ENCODE measurements at regions not wholly inside any gene's neighbourhood (a gene's known extent, or its start where the extent isn't known, plus 50 kb on each side); places are given as distances from the start of the nearest gene placed in this dataset.

DNA sequence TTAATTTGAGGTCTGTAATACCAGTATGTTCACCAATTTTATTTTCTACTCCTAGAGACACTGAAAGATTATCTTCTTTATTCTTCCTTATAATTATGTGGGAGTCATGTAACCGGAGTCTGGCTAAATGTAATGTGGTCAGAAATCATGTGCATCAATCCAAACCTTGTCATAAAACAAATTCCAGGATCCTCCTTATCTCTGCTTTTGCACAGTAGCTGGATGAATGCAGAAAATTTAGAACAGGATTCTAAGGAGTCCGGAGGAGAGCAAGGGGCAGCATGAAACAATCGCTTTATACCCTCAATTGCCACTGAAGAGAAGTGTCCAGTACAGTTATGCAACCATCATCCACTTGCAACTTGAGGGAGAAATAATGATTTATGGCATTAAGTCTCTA is 2674.7 kb upstream of the PCDH20 start:
- no peak for TF ChIP-seq POLR2A (IDR thresholded peaks at IDR 0.05)
- TF ChIP-seq, protein P1, sequence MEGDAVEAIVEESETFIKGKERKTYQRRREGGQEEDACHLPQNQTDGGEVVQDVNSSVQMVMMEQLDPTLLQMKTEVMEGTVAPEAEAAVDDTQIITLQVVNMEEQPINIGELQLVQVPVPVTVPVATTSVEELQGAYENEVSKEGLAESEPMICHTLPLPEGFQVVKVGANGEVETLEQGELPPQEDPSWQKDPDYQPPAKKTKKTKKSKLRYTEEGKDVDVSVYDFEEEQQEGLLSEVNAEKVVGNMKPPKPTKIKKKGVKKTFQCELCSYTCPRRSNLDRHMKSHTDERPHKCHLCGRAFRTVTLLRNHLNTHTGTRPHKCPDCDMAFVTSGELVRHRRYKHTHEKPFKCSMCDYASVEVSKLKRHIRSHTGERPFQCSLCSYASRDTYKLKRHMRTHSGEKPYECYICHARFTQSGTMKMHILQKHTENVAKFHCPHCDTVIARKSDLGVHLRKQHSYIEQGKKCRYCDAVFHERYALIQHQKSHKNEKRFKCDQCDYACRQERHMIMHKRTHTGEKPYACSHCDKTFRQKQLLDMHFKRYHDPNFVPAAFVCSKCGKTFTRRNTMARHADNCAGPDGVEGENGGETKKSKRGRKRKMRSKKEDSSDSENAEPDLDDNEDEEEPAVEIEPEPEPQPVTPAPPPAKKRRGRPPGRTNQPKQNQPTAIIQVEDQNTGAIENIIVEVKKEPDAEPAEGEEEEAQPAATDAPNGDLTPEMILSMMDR (IDR thresholded peaks at IDR 0.05) = no peak
- no peaks in the 10 kb centered on the region for H3K27me3 ChIP-seq
- ATAC-seq (no peak), DNase-seq (no peak)
- 51 to 74% methylated on average over 3 of the region's 3 CpGs for WGBS, 2 donors
- no peaks in the 10 kb centered on the region for H3K4me1 ChIP-seq
- H3K4me3 ChIP-seq = no peak overlapping the region
- intact Hi-C loops (cut with DNase I) = no loop called here
- no peak overlapping the region for H3K27ac ChIP-seq
- H3K9me3 ChIP-seq = no peaks in the 10 kb centered on the region
- no peaks in the 10 kb centered on the region for H3K36me3 ChIP-seq (replicated peaks in 1 of 2; ENCODE audit: insufficient read depth in 1 of 2, low read depth in 2 of 2)

DNA sequence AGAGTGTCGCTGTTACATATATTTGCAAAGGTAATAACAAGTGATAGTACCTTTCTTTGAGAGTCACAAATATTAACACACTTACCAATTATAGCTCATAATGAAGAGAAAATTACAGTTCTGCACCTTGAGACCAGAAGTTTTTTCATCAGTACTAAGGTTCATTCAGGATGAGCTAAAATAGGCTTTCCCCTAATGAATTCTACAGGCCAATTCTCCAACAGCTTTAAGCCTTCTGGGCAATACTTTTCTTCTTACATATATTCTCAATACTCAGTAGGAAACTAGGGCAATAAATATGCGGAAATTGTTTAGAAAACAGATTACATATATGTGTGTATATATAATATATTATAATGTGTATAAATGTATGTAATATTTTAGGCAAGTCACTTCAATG is 2672.8 kb upstream of the PCDH20 start:
- TF ChIP-seq, protein P1 (IDR thresholded peaks at IDR 0.05) = no peak
- no peak for TF ChIP-seq POLR2A (IDR thresholded peaks at IDR 0.05)
- no peaks in the 10 kb centered on the region for H3K36me3 ChIP-seq (replicated peaks in 1 of 2; ENCODE audit: insufficient read depth in 1 of 2, low read depth in 2 of 2)
- no peak overlapping the region for H3K27ac ChIP-seq
- intact Hi-C loops (cut with DNase I) = no loop called here
- 61 to 79% methylated on average over 2 of the region's 2 CpGs for WGBS, 2 donors
- H3K9me3 ChIP-seq = no peaks in the 10 kb centered on the region
- ATAC-seq (no peak), DNase-seq (no peak)
- H3K27me3 ChIP-seq = no peaks in the 10 kb centered on the region
- no peak overlapping the region for H3K4me3 ChIP-seq
- no peaks in the 10 kb centered on the region for H3K4me1 ChIP-seq

DNA sequence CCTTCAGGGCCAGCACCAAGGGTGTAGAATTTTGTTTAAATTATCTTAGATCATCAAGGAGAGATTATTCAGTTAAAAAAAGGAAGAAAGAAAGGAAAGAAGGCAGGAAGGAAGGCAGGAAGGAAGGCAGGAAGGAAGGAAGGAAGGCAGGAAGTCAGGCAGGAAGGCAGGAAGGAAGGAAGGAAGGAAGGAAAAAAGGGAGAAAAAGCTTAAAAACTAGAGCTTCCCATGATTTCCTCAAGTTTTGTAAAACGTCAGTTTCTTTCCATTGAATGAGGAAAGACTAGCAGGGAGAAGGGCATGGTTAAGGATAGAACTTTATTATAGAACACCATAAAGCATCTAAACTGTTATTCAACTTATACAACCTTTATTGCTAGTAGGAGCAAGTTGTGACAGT is 2672.0 kb upstream of the PCDH20 start:
- 27 to 31% methylated on average over 1 of the region's 1 CpG for WGBS, 2 donors
- DNase-seq (no peak), ATAC-seq (no peak)
- H3K4me3 ChIP-seq = no peak overlapping the region
- intact Hi-C loops (cut with DNase I) = no loop called here
- H3K36me3 ChIP-seq (replicated peaks in 1 of 2; ENCODE audit: insufficient read depth in 1 of 2, low read depth in 2 of 2) = no peaks in the 10 kb centered on the region
- H3K4me1 ChIP-seq = no peaks in the 10 kb centered on the region
- H3K9me3 ChIP-seq = no peaks in the 10 kb centered on the region
- TF ChIP-seq, protein P1 (IDR thresholded peaks at IDR 0.05) = no peak
- TF ChIP-seq POLR2A (IDR thresholded peaks at IDR 0.05) = no peak
- H3K27ac ChIP-seq = no peak overlapping the region
- H3K27me3 ChIP-seq = no peaks in the 10 kb centered on the region

DNA sequence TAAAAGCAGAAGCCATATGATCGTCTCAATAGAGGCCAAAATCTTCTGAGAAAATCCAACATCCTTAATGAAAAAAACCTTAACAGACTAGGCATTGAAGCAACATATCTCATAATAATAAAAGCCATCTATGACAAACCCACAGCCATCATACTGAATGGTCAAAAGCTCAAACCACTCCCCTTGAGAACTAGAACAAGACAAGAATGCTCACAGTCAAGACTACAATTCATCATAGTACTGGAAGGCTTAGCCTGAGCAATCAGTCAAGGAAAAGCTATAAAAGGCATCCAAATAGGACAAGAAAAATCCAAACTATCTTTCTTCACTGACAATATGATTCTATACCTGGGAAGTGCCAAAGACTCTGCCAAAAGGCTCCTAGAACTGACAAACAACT is 2668.2 kb upstream of the PCDH20 start:
- intact Hi-C loops (cut with DNase I) = no loop called here
- DNase-seq (no peak), ATAC-seq (no peak)
- no peak for TF ChIP-seq POLR2A (IDR thresholded peaks at IDR 0.05)
- TF ChIP-seq, protein P1 (IDR thresholded peaks at IDR 0.05) = no peak
- WGBS, 2 donors = 62 to 71% methylated on average over 1 of the region's 1 CpG
- H3K4me3 ChIP-seq = no peak overlapping the region
- no peaks in the 10 kb centered on the region for H3K36me3 ChIP-seq (replicated peaks in 1 of 2; ENCODE audit: insufficient read depth in 1 of 2, low read depth in 2 of 2)
- H3K27ac ChIP-seq = no peak overlapping the region
- H3K4me1 ChIP-seq = no peaks in the 10 kb centered on the region
- no peaks in the 10 kb centered on the region for H3K27me3 ChIP-seq
- H3K9me3 ChIP-seq = no peaks in the 10 kb centered on the region

DNA sequence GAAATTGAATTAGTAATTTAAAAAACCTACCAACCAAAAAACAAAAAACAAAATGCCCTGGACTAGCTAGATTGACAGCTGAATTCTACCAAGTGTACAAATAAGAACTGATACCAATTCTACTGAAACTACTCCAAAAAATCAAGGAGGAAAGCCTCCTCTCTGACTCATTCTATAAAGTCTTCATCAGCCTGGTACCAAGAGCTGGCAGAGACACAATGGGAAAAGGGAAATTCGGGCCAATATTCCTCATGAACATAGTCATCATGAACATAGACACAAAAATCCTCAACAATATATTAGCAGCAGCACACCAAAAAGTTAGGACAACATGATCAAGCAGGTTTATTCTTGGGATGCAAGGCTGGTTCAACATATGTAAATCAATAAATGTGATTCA is 2667.7 kb upstream of the PCDH20 start:
- intact Hi-C loops (cut with DNase I) = no loop called here
- H3K27ac ChIP-seq = no peak overlapping the region
- H3K4me3 ChIP-seq = no peak overlapping the region
- H3K27me3 ChIP-seq = no peaks in the 10 kb centered on the region
- no peaks in the 10 kb centered on the region for H3K36me3 ChIP-seq (replicated peaks in 1 of 2; ENCODE audit: insufficient read depth in 1 of 2, low read depth in 2 of 2)
- TF ChIP-seq, protein P1 (IDR thresholded peaks at IDR 0.05) = no peak
- no peak for TF ChIP-seq POLR2A (IDR thresholded peaks at IDR 0.05)
- WGBS, 2 donors = 58 to 67% methylated on average over 1 of the region's 1 CpG
- ATAC-seq (no peak), DNase-seq (no peak)
- H3K4me1 ChIP-seq = no peaks in the 10 kb centered on the region
- no peaks in the 10 kb centered on the region for H3K9me3 ChIP-seq
